Mucosa of stomach (tissue), 1 donor: ENCODE measurements at regions not wholly inside any gene's neighbourhood (a gene's known extent, or its start where the extent isn't known, plus 50 kb on each side); places are given as distances from the start of the nearest gene placed in this dataset.

Experiments
- H3K27me3 ChIP-seq: one replicate; pipeline ENCODE4 v1.7.0; 2013; ENCODE audit warnings: mild to moderate bottlenecking, low read length; ENCODE audit not compliant: control insufficient read depth, insufficient read depth
- H3K36me3 ChIP-seq: one replicate; pipeline ENCODE4 v1.7.0; 2013; ENCODE audit warnings: low read length; ENCODE audit not compliant: control insufficient read depth, insufficient read depth
- H3K4me1 ChIP-seq: one replicate; pipeline ENCODE4 v1.7.0; 2013; ENCODE audit warnings: mild to moderate bottlenecking, low read length; ENCODE audit not compliant: control insufficient read depth, insufficient read depth
- H3K4me3 ChIP-seq: one replicate; pipeline ENCODE4 v1.7.0; 2013; ENCODE audit warnings: low read length
- H3K9ac ChIP-seq: one replicate; pipeline ENCODE4 v1.7.0; 2013; ENCODE audit warnings: mild to moderate bottlenecking, low read length, moderate library complexity
- H3K9me3 ChIP-seq: one replicate; pipeline ENCODE4 v1.7.0; 2013; ENCODE audit warnings: mild to moderate bottlenecking, low read length, moderate library complexity; ENCODE audit not compliant: control insufficient read depth
- donor health status: Pancreatic carcinoma.

- Histone ChIP-seq H3K27me3 (peaks cover 2% of the 10 kb centered on the region), H3K9ac (no peak overlapping the region), H3K36me3 (no peaks in the 10 kb centered on the region), H3K9me3 (no peaks in the 10 kb centered on the region), H3K4me3 (no peak overlapping the region), H3K4me1 (no peaks in the 10 kb centered on the region)
Observed at GRCh38 chr4:149112109-149112508, 669.9 kb upstream of the NR3C2 start.

- H3K36me3 ChIP-seq = no peaks in the 10 kb centered on the region
- no peaks in the 10 kb centered on the region for H3K4me1 ChIP-seq
- H3K27me3 ChIP-seq = peaks cover under 1% of the 10 kb centered on the region
- no peaks in the 10 kb centered on the region for H3K9me3 ChIP-seq
- no peak overlapping the region for H3K4me3 ChIP-seq
- H3K9ac ChIP-seq = no peak overlapping the region
Observed at GRCh38 chr4:149110481-149110880, 668.3 kb upstream of the NR3C2 start.

- Histone ChIP-seq H3K9me3 (no peaks in the 10 kb centered on the region), H3K36me3 (no peaks in the 10 kb centered on the region), H3K4me3 (no peak overlapping the region), H3K4me1 (no peaks in the 10 kb centered on the region), H3K27me3 (no peaks in the 10 kb centered on the region), H3K9ac (no peak overlapping the region)
Observed at GRCh38 chr4:149108626-149109025, 666.4 kb upstream of the NR3C2 start.

GRCh38 chr4:149102765-149103164 is 660.6 kb upstream of the NR3C2 start:
- Histone ChIP-seq H3K9ac (no peak overlapping the region), H3K9me3 (no peaks in the 10 kb centered on the region), H3K4me3 (no peak overlapping the region), H3K27me3 (no peaks in the 10 kb centered on the region), H3K4me1 (no peaks in the 10 kb centered on the region), H3K36me3 (no peaks in the 10 kb centered on the region)

- Histone ChIP-seq H3K27me3 (no peaks in the 10 kb centered on the region), H3K4me1 (no peaks in the 10 kb centered on the region), H3K36me3 (no peaks in the 10 kb centered on the region), H3K4me3 (no peak overlapping the region), H3K9me3 (no peaks in the 10 kb centered on the region), H3K9ac (no peak overlapping the region)
Observed at GRCh38 chr4:149101649-149102048, 659.4 kb upstream of the NR3C2 start.

- H3K27me3 ChIP-seq = no peaks in the 10 kb centered on the region
- H3K4me1 ChIP-seq = no peaks in the 10 kb centered on the region
- H3K36me3 ChIP-seq = no peaks in the 10 kb centered on the region
- no peaks in the 10 kb centered on the region for H3K9me3 ChIP-seq
- H3K9ac ChIP-seq = no peak overlapping the region
- H3K4me3 ChIP-seq = no peak overlapping the region
Observed at GRCh38 chr4:149095811-149096210, 653.6 kb upstream of the NR3C2 start.

GRCh38 chr4:149095001-149095400 is 652.8 kb upstream of the NR3C2 start:
- Histone ChIP-seq H3K4me1 (no peaks in the 10 kb centered on the region), H3K27me3 (no peaks in the 10 kb centered on the region), H3K4me3 (no peak overlapping the region), H3K9me3 (no peaks in the 10 kb centered on the region), H3K36me3 (no peaks in the 10 kb centered on the region), H3K9ac (no peak overlapping the region)

- no peaks in the 10 kb centered on the region for H3K4me1 ChIP-seq
- H3K36me3 ChIP-seq = no peaks in the 10 kb centered on the region
- no peaks in the 10 kb centered on the region for H3K9me3 ChIP-seq
Observed at GRCh38 chr4:149084144-149084543, 641.9 kb upstream of the NR3C2 start.

GRCh38 chr4:149077181-149077580 is 635.0 kb upstream of the NR3C2 start:
- H3K4me1 ChIP-seq = no peaks in the 10 kb centered on the region
- H3K9ac ChIP-seq = no peak overlapping the region
- no peaks in the 10 kb centered on the region for H3K36me3 ChIP-seq
- H3K9me3 ChIP-seq = no peaks in the 10 kb centered on the region
- H3K4me3 ChIP-seq = no peak overlapping the region
- peaks cover 3% of the 10 kb centered on the region for H3K27me3 ChIP-seq

More at GRCh38 chr4:149084144-149084543, 641.9 kb upstream of the NR3C2 start:
- no peak overlapping the region for H3K9ac ChIP-seq
- no peaks in the 10 kb centered on the region for H3K27me3 ChIP-seq
- no peak overlapping the region for H3K4me3 ChIP-seq

GRCh38 chr4:149076401-149076800 is 634.2 kb upstream of the NR3C2 start:
- Histone ChIP-seq H3K4me3 (no peak overlapping the region), H3K9ac (no peak overlapping the region), H3K27me3 (peaks cover 3% of the 10 kb centered on the region), H3K9me3 (no peaks in the 10 kb centered on the region), H3K36me3 (no peaks in the 10 kb centered on the region), H3K4me1 (no peaks in the 10 kb centered on the region)

GRCh38 chr4:149072384-149072783 is 630.2 kb upstream of the NR3C2 start:
- Histone ChIP-seq H3K36me3 (no peaks in the 10 kb centered on the region), H3K9me3 (no peaks in the 10 kb centered on the region), H3K27me3 (peaks cover 3% of the 10 kb centered on the region), H3K4me1 (no peaks in the 10 kb centered on the region), H3K9ac (no peak overlapping the region), H3K4me3 (no peak overlapping the region)

GRCh38 chr4:149065753-149066152 is 623.5 kb upstream of the NR3C2 start:
- Histone ChIP-seq H3K4me1 (no peaks in the 10 kb centered on the region), H3K9me3 (no peaks in the 10 kb centered on the region), H3K4me3 (no peak overlapping the region), H3K27me3 (no peaks in the 10 kb centered on the region), H3K9ac (no peak overlapping the region), H3K36me3 (no peaks in the 10 kb centered on the region)

- no peaks in the 10 kb centered on the region for H3K4me1 ChIP-seq
- H3K4me3 ChIP-seq = no peak overlapping the region
- H3K9me3 ChIP-seq = no peaks in the 10 kb centered on the region
- H3K36me3 ChIP-seq = no peaks in the 10 kb centered on the region
- H3K27me3 ChIP-seq = no peaks in the 10 kb centered on the region
- H3K9ac ChIP-seq = no peak overlapping the region
Observed at GRCh38 chr4:149062997-149063396, 620.8 kb upstream of the NR3C2 start.
